Ishikawa (cell line): ENCODE measurements at regions not wholly inside any gene's neighbourhood (a gene's known extent, or its start where the extent isn't known, plus 50 kb on each side); places are given as distances from the start of the nearest gene placed in this dataset.

ENCODE experiments used
- CEBPB ChIP-seq: IDR thresholded peaks from 2 replicates; pipeline ENCODE4 v1.6.1; 2012
- EGR1 ChIP-seq: IDR thresholded peaks from 2 replicates; pipeline ENCODE4 v1.6.1; 2012
- EP300 ChIP-seq: IDR thresholded peaks from 2 replicates; pipeline ENCODE4 v1.6.1; 2012; ENCODE audit warnings: borderline replicate concordance
- NFIC ChIP-seq: IDR thresholded peaks from 2 replicates; pipeline ENCODE4 v1.6.1; 2012
- RAD21 ChIP-seq: IDR thresholded peaks from 2 replicates; pipeline ENCODE4 v1.6.1; 2012; ENCODE audit warnings: low read depth
- TAF1 ChIP-seq: IDR thresholded peaks from 2 replicates; pipeline ENCODE4 v1.6.1; 2012; ENCODE audit warnings: low read depth, mild to moderate bottlenecking
- TEAD4 ChIP-seq: IDR thresholded peaks from 2 replicates; pipeline ENCODE4 v1.6.1; 2012
- YY1 ChIP-seq: IDR thresholded peaks from 2 replicates; pipeline ENCODE4 v1.6.1; 2012; ENCODE audit warnings: low read depth
- TF ChIP-seq, protein P1 (sequence below): IDR thresholded peaks from 2 replicates; pipeline ENCODE4 v1.6.1; 2012; ENCODE audit warnings: low read depth, mild to moderate bottlenecking
- TF ChIP-seq, protein P2 (sequence below): IDR thresholded peaks from 2 replicates; pipeline ENCODE4 v1.6.1; 2012

- no peak for TF ChIP-seq TEAD4
- no peak for TF ChIP-seq CEBPB
- no peak for TF ChIP-seq EGR1
- TF ChIP-seq RAD21: no peak
- TF ChIP-seq, protein P1, sequence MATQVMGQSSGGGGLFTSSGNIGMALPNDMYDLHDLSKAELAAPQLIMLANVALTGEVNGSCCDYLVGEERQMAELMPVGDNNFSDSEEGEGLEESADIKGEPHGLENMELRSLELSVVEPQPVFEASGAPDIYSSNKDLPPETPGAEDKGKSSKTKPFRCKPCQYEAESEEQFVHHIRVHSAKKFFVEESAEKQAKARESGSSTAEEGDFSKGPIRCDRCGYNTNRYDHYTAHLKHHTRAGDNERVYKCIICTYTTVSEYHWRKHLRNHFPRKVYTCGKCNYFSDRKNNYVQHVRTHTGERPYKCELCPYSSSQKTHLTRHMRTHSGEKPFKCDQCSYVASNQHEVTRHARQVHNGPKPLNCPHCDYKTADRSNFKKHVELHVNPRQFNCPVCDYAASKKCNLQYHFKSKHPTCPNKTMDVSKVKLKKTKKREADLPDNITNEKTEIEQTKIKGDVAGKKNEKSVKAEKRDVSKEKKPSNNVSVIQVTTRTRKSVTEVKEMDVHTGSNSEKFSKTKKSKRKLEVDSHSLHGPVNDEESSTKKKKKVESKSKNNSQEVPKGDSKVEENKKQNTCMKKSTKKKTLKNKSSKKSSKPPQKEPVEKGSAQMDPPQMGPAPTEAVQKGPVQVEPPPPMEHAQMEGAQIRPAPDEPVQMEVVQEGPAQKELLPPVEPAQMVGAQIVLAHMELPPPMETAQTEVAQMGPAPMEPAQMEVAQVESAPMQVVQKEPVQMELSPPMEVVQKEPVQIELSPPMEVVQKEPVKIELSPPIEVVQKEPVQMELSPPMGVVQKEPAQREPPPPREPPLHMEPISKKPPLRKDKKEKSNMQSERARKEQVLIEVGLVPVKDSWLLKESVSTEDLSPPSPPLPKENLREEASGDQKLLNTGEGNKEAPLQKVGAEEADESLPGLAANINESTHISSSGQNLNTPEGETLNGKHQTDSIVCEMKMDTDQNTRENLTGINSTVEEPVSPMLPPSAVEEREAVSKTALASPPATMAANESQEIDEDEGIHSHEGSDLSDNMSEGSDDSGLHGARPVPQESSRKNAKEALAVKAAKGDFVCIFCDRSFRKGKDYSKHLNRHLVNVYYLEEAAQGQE: no peak
- TF ChIP-seq EP300: no peak
- TF ChIP-seq YY1: no peak
- TF ChIP-seq TAF1: no peak
- TF ChIP-seq NFIC: no peak
- TF ChIP-seq, protein P2, sequence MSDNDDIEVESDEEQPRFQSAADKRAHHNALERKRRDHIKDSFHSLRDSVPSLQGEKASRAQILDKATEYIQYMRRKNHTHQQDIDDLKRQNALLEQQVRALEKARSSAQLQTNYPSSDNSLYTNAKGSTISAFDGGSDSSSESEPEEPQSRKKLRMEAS: no peak
These were observed 2347.9 kb upstream of the ACO1 start for GRCh38 chr9:30036558-30036957.
